Upper lobe of left lung (tissue), 6 donors: ENCODE measurements at regions not wholly inside any gene's neighbourhood (a gene's known extent, or its start where the extent isn't known, plus 50 kb on each side); places are given as distances from the start of the nearest gene placed in this dataset.

Experiments
- ATAC-seq, 2 donors: fragments of 200-7000 bp; cut with Tn5 transposase; one replicate each; pipeline ENCODE4 v1.9.1; 2022; ENCODE audit warnings: mild to moderate bottlenecking in 2 of 2, moderate library complexity in 2 of 2; ENCODE audit not compliant: low FRiP score in 2 of 2
- DNase-seq, 2 donors: peaks; one replicate each; pipeline ENCODE4 v3.0.0-alpha.2; 2019 to 2020
- H3K27ac ChIP-seq, 4 donors: fragments of 200-600 bp; sonication (generic); one replicate each; pipeline ENCODE4 v1.5.1; 2016 to 2019
- H3K27me3 ChIP-seq, 4 donors: fragments of 200-600 bp; sonication (generic); one replicate each; pipeline ENCODE4 v1.5.1; 2017 to 2019
- H3K36me3 ChIP-seq, 4 donors: fragments of 200-600 bp; sonication (generic); one replicate each; pipeline ENCODE4 v1.5.1; 2016 to 2019
- H3K4me1 ChIP-seq, 4 donors: fragments of 200-600 bp; sonication (generic); one replicate each; pipeline ENCODE4 v1.5.1; 2018 to 2019
- H3K4me3 ChIP-seq, 4 donors: fragments of 200-600 bp; sonication (generic); one replicate each; pipeline ENCODE4 v1.5.1; 2017 to 2019; ENCODE audit warnings: mild to moderate bottlenecking in 2 of 4, moderate library complexity in 1 of 4
- H3K9me3 ChIP-seq, 4 donors: fragments of 200-600 bp; sonication (generic); one replicate each; pipeline ENCODE4 v1.5.1; 2018 to 2019
- EP300 ChIP-seq, 4 donors: sonication (generic); formaldehyde crosslinking; IDR thresholded peaks; one replicate each; pipeline ENCODE4 v1.5.1; 2017; ENCODE audit warnings: antibody characterized with exemption in 4 of 4, control low read depth in 2 of 4
- POLR2A ChIP-seq, 4 donors: fragments of 450-650 bp; IDR thresholded peaks; one replicate each; pipeline ENCODE4 v1.5.1; 2016 to 2017; ENCODE audit warnings: antibody characterized with exemption in 4 of 4, mild to moderate bottlenecking in 2 of 4
- POLR2AphosphoS5 ChIP-seq, 2 donors: sonication (generic); formaldehyde crosslinking; IDR thresholded peaks; one replicate each; pipeline ENCODE4 v1.5.1; 2017; ENCODE audit warnings: antibody characterized with exemption in 2 of 2
- WGBS, 2 donors: methylation state at CpG; one replicate each; pipeline ENCODE4 v1.1.5; 2017 to 2018; 5-methylcytosine and 5-hydroxymethylcytosine counted together
- TF ChIP-seq, protein P1 (sequence below), 6 experiments: fragments of 450-650 bp in 4 of 6; fragments of 200-600 bp in 2 of 6; sonication (generic) in 2 of 6; IDR thresholded peaks; one replicate each; pipeline ENCODE4 v1.5.1; 2016 to 2019; ENCODE audit warnings: antibody characterized with exemption in 6 of 6
- donor health status: DM: no; HTN: no; CAD: no; lungs with moderate emphysema.
- donor health status: DM: no; HTN: yes; CAD: no; lungs with severe emphysema.

DNA sequence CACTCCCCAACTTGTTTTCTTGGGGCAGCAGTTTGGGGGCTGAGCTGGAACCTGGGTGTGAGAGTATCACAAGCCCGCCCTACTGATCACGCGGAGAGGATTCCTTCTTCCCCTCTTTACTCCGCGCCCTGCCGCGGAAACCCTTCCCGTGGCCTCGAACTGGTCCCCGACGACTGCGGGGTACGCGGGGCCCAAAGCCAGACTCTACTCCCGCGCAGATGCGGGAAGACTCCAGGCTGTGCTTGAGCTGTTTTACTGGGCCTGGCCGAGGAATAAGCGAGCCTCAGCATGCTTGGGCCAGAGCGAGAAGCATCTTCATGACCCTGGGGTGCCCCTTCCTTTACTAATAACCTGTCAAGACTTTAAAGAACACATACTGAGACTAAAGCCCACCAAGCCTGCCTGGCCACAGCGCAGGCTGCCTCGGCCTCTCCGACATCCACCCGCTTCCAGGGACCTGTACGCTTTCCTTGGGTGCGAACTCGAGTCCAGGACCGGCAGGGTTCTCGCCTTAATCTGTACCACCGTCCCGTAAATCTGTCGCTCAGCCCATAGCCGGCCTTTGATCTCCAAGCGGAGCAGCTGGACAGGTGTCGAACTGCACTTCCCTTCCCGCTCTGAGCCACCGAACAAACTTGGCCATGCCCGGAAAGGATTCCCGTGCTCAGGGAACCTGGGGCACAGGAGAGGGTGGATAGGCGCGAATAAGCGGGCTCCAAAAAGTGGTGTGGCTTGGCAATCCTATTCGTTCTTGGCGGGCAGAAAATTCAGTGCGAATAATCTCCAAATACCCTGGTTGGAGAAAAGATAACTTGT is 55.0 kb upstream of the TMEM33 start:
- H3K27me3 ChIP-seq, result peaks cover 0 to 53% (median 30%) of the 10 kb centered on the region in 4 donors
- ATAC-seq, result no peak
- WGBS, 2 donors, result 11% methylated on average over 28 to 33 of the region's 45 CpGs
- no peaks in the 10 kb centered on the region for H3K9me3 ChIP-seq
- peak in 1 of 2 donors; percentile 52 for DNase-seq
- peaks cover 24 to 36% (median 29%) of the 10 kb centered on the region in 4 donors for H3K4me1 ChIP-seq
- TF ChIP-seq POLR2AphosphoS5 (IDR thresholded peaks at IDR 0.05) (no peak), EP300 (IDR thresholded peaks at IDR 0.05) (no peak), POLR2A (IDR thresholded peaks at IDR 0.05) (no peak)
- TF ChIP-seq, protein P1, sequence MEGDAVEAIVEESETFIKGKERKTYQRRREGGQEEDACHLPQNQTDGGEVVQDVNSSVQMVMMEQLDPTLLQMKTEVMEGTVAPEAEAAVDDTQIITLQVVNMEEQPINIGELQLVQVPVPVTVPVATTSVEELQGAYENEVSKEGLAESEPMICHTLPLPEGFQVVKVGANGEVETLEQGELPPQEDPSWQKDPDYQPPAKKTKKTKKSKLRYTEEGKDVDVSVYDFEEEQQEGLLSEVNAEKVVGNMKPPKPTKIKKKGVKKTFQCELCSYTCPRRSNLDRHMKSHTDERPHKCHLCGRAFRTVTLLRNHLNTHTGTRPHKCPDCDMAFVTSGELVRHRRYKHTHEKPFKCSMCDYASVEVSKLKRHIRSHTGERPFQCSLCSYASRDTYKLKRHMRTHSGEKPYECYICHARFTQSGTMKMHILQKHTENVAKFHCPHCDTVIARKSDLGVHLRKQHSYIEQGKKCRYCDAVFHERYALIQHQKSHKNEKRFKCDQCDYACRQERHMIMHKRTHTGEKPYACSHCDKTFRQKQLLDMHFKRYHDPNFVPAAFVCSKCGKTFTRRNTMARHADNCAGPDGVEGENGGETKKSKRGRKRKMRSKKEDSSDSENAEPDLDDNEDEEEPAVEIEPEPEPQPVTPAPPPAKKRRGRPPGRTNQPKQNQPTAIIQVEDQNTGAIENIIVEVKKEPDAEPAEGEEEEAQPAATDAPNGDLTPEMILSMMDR (IDR thresholded peaks at IDR 0.05), result no peak
- no peaks in the 10 kb centered on the region for H3K36me3 ChIP-seq
- no peak overlapping the region for H3K27ac ChIP-seq
- H3K4me3 ChIP-seq, result no peak overlapping the region

DNA sequence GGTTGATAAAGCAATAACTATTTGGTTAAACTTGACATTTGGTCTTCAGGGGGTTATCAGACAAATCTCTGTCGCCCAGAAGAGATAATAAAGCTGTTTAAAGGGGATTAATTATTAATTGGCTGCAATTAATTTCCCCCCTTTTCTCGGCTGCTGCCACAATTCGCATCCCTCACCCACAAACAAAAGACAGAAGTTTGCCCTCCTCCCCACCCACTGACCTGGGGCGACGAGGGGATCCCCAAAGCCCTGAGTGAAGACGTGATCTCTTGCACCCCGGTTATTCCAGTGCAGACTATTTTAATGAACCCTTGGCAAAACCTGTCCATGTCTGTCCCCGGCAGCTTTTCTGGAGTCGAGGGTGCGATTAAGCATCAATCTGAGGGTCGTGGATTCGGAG is 55.7 kb upstream of the TMEM33 start:
- Histone ChIP-seq H3K27me3 (peaks cover 0 to 56% (median 30%) of the 10 kb centered on the region in 4 donors), H3K4me3 (no peak overlapping the region), H3K27ac (no peak overlapping the region), H3K9me3 (no peaks in the 10 kb centered on the region), H3K36me3 (no peaks in the 10 kb centered on the region), H3K4me1 (peaks cover 24 to 36% (median 29%) of the 10 kb centered on the region in 4 donors)
- ATAC-seq (no peak), DNase-seq (no peak)
- 8 to 11% methylated on average over 12 of the region's 12 CpGs for WGBS, 2 donors
- TF ChIP-seq POLR2AphosphoS5 (IDR thresholded peaks at IDR 0.05), result no peak
- TF ChIP-seq POLR2A (IDR thresholded peaks at IDR 0.05), result no peak
- TF ChIP-seq, protein P1 (IDR thresholded peaks at IDR 0.05), result no peak
- TF ChIP-seq EP300 (IDR thresholded peaks at IDR 0.05), result no peak

DNA sequence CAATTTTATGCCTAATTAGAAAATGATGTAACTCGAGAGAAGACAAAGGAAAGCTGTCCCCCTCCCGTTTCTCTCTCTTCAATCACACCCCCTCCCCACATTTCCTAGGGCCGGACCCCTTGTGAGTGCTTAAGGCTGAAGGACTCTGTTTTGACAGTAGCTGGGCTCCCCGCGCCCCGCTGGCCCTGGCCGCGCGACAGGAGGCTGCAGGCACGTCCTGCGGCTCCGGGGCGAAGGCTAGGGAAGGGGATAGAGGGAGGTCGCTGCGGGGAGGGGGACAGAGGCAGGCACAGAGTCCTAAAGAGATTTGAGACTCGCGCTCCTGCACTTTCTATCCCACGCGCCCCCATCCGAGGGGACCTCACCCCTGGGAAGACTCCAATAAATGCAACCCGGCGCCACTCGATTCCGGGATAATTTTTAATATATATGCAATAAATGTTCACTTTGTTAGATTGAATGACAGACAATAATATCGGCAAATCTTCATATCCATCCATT is 56.2 kb upstream of the TMEM33 start:
- Histone ChIP-seq H3K4me1 (peaks cover 24 to 36% (median 29%) of the 10 kb centered on the region in 4 donors), H3K4me3 (no peak overlapping the region), H3K27me3 (peaks cover 0 to 58% (median 30%) of the 10 kb centered on the region in 4 donors), H3K27ac (no peak overlapping the region), H3K36me3 (no peaks in the 10 kb centered on the region), H3K9me3 (no peaks in the 10 kb centered on the region)
- WGBS, 2 donors, result 13 to 14% methylated on average over 23 to 25 of the region's 25 CpGs
- ATAC-seq (no peak), DNase-seq (peak in 1 of 2 donors; percentile 72)
- TF ChIP-seq POLR2A (IDR thresholded peaks at IDR 0.05) (no peak), POLR2AphosphoS5 (IDR thresholded peaks at IDR 0.05) (no peak), EP300 (IDR thresholded peaks at IDR 0.05) (no peak)
- TF ChIP-seq, protein P1 (IDR thresholded peaks at IDR 0.05), result no peak

DNA sequence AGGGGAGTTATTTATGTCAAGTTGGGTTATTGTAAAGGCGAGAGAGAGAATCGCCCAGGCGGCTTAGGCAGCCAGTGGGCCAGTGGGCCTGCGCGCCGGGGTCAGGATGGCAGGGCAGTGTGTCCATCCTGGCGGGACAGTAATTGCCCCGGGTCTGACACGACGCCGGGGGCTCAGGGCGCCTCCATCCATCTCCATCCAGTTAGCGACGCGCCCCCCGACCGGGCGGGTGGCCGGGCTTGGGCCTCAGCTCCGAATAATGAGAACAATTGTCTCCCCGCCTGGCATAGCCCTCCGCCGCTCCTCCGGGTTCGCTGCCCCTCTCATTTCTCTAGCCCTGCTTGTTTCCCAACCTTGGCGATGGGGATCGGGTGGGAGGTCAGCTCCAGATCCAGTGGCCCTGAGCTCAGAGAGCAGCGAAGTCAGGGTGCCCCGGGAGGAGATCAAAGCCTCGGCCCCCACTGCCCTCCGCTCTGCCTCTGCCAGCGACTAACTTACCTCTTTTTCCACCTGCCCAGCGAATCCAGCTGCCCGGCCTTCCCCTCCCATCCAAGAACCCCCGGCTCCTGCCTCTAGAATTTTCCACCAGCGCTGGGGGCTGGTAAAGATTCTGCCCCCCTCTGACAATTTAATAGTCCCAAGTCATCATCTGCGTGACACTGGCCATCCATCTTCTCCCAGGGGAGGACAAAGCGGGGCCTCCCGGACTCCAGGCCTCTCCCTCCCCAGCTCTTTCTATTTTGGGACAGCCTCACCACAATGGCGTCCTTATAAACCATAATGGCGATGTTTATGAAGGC is 56.9 kb upstream of the TMEM33 start:
- 22 to 25% methylated on average over 37 to 41 of the region's 41 CpGs for WGBS, 2 donors
- no peak for TF ChIP-seq EP300 (IDR thresholded peaks at IDR 0.05)
- TF ChIP-seq, protein P1 (IDR thresholded peaks at IDR 0.05), result no peak
- no peak for TF ChIP-seq POLR2AphosphoS5 (IDR thresholded peaks at IDR 0.05)
- no peak for TF ChIP-seq POLR2A (IDR thresholded peaks at IDR 0.05)
- Histone ChIP-seq H3K9me3 (no peaks in the 10 kb centered on the region), H3K27me3 (peaks cover 0 to 64% (median 34%) of the 10 kb centered on the region in 4 donors), H3K4me3 (no peak overlapping the region), H3K27ac (no peak overlapping the region), H3K4me1 (peaks cover 24 to 41% (median 29%) of the 10 kb centered on the region in 4 donors), H3K36me3 (no peaks in the 10 kb centered on the region)
- ATAC-seq (no peak), DNase-seq (peak in 1 of 2 donors; percentile 81)
